ENCODE measurements at regions not wholly inside any gene's neighbourhood (a gene's known extent, or its start where the extent isn't known, plus 50 kb on each side); places are given as distances from the start of the nearest gene placed in this dataset.

DNA sequence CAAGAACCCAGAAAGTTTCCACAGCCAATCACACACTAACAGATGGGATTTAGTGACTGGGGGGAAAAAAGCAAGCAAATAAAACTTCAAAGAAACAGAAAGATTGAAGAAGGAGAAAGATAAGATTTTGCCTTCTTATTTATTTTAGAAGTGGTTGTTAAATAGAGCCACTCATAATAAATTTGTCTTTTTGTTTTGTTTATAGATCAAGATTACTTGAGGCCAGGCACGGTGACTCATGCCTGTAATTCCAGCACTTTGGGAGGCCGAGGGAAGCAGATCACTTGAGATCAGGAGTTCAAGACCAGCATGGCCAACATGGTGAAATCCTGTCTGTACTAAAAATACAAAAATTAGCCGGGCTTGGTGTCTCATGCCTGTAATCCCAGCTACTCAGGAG is 94.9 kb upstream of the RANBP3L start (continued):
- TF ChIP-seq TSHZ2 (CRISPR knock-in tag; IDR thresholded peaks at IDR 0.05) (no peak), ISL1 (CRISPR knock-in tag; IDR thresholded peaks at IDR 0.05) (no peak), ARNTL (CRISPR knock-in tag; IDR thresholded peaks at IDR 0.05; ENCODE audit: borderline replicate concordance, low read depth) (no peak), CSDC2 (CRISPR knock-in tag; IDR thresholded peaks at IDR 0.05) (no peak), TCF4 (CRISPR knock-in tag; IDR thresholded peaks at IDR 0.05; ENCODE audit: borderline replicate concordance) (no peak), TOX (CRISPR knock-in tag; IDR thresholded peaks at IDR 0.05; ENCODE audit: borderline replicate concordance) (no peak), ZNF8 (CRISPR knock-in tag; IDR thresholded peaks at IDR 0.05) (no peak)

- TF ChIP-seq POU6F1 (CRISPR knock-in tag; IDR thresholded peaks at IDR 0.05; ENCODE audit: borderline replicate concordance, low read depth): no peak
- no peak for TF ChIP-seq ZNF70 (CRISPR knock-in tag; IDR thresholded peaks at IDR 0.05)
- no peak for TF ChIP-seq CSDC2 (CRISPR knock-in tag; IDR thresholded peaks at IDR 0.05)
- no peak for TF ChIP-seq ZFP3 (CRISPR knock-in tag; IDR thresholded peaks at IDR 0.05)
- TF ChIP-seq ARNTL (CRISPR knock-in tag; IDR thresholded peaks at IDR 0.05; ENCODE audit: borderline replicate concordance, low read depth): no peak
- TF ChIP-seq BACH2 (CRISPR knock-in tag; IDR thresholded peaks at IDR 0.05; ENCODE audit: borderline replicate concordance): no peak
- TF ChIP-seq ZNF565 (CRISPR knock-in tag; conservative IDR thresholded peaks at IDR 0.05; ENCODE audit: low read depth): no peak
- TF ChIP-seq CREB5 (CRISPR knock-in tag; IDR thresholded peaks at IDR 0.05; ENCODE audit: low read depth): no peak
- no peak for TF ChIP-seq OSR1 (CRISPR knock-in tag; IDR thresholded peaks at IDR 0.05)
- no peak for TF ChIP-seq RARB (CRISPR knock-in tag; IDR thresholded peaks at IDR 0.05)
- TF ChIP-seq SNAI2 (CRISPR knock-in tag; IDR thresholded peaks at IDR 0.05): no peak
- no peak for TF ChIP-seq TSHZ2 (CRISPR knock-in tag; IDR thresholded peaks at IDR 0.05)
- TF ChIP-seq, protein P1, sequence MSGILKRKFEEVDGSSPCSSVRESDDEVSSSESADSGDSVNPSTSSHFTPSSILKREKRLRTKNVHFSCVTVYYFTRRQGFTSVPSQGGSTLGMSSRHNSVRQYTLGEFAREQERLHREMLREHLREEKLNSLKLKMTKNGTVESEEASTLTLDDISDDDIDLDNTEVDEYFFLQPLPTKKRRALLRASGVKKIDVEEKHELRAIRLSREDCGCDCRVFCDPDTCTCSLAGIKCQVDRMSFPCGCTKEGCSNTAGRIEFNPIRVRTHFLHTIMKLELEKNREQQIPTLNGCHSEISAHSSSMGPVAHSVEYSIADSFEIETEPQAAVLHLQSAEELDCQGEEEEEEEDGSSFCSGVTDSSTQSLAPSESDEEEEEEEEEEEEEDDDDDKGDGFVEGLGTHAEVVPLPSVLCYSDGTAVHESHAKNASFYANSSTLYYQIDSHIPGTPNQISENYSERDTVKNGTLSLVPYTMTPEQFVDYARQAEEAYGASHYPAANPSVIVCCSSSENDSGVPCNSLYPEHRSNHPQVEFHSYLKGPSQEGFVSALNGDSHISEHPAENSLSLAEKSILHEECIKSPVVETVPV (CRISPR knock-in tag; IDR thresholded peaks at IDR 0.05): no peak
- no peak for ATAC-seq
These were observed 96.3 kb upstream of the RANBP3L start for GRCh38 chr5:36397901-36398536.

GRCh38 chr5:36402512-36402906 is 100.8 kb upstream of the RANBP3L start:
- no peak for TF ChIP-seq TCF4 (CRISPR knock-in tag; IDR thresholded peaks at IDR 0.05; ENCODE audit: borderline replicate concordance)
- no peak for TF ChIP-seq GLIS3 (CRISPR knock-in tag; IDR thresholded peaks at IDR 0.05)
- no peak for TF ChIP-seq ZNF565 (CRISPR knock-in tag; conservative IDR thresholded peaks at IDR 0.05; ENCODE audit: low read depth)
- no peak for TF ChIP-seq SNAI2 (CRISPR knock-in tag; IDR thresholded peaks at IDR 0.05)
- no peak for TF ChIP-seq CREB5 (CRISPR knock-in tag; IDR thresholded peaks at IDR 0.05; ENCODE audit: low read depth)
- TF ChIP-seq, protein P2, sequence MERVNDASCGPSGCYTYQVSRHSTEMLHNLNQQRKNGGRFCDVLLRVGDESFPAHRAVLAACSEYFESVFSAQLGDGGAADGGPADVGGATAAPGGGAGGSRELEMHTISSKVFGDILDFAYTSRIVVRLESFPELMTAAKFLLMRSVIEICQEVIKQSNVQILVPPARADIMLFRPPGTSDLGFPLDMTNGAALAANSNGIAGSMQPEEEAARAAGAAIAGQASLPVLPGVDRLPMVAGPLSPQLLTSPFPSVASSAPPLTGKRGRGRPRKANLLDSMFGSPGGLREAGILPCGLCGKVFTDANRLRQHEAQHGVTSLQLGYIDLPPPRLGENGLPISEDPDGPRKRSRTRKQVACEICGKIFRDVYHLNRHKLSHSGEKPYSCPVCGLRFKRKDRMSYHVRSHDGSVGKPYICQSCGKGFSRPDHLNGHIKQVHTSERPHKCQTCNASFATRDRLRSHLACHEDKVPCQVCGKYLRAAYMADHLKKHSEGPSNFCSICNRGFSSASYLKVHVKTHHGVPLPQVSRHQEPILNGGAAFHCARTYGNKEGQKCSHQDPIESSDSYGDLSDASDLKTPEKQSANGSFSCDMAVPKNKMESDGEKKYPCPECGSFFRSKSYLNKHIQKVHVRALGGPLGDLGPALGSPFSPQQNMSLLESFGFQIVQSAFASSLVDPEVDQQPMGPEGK (CRISPR knock-in tag; IDR thresholded peaks at IDR 0.05; ENCODE audit: borderline replicate concordance): no peak
- no peak for ATAC-seq
